ENCODE measurements at regions not wholly inside any gene's neighbourhood (a gene's known extent, or its start where the extent isn't known, plus 50 kb on each side); places are given as distances from the start of the nearest gene placed in this dataset.
A peak's percentile ranks its signal among the peaks of the same experiment; 100 is the strongest.
"Not testable (repeated sequence)": the region's sequence is repeated elsewhere in the genome, so short reads cannot be mapped to it uniquely, and the experiment has no call there.

- H3K27ac ChIP-seq = no peak overlapping the region
- TF ChIP-seq ZFX (IDR thresholded peaks at IDR 0.05; ENCODE audit: borderline replicate concordance) = no peak
These were observed 152.7 kb downstream of the ADCYAP1 start for GRCh38 chr18:1057367-1057766.

DNA sequence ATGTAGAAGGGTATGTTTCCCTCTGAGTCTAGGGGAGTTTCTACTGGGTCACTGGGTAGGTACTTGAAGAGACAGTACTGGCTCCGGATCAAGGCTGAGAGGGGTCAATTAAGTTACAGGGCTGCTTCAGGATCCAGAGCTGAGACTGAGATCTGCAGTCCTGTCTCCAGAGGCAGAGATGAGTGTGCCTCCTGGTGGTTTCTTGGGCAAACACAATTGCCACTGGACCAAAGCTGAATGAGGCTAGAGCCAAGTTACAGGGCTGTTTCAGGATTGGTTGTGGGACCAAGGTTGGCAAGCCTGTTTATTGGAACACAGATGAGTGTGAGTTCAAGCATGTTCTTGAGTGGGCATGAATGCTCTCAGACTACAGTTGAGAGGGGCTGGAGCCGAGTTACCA is 157.9 kb downstream of the ADCYAP1 start:
- TF ChIP-seq ZFX (IDR thresholded peaks at IDR 0.05; ENCODE audit: borderline replicate concordance) (no peak), CTCF (IDR thresholded peaks at IDR 0.05) (peak; percentile 29)
- no peak overlapping the region for H3K27ac ChIP-seq

GRCh38 chr18:1075322-1075721 is 170.7 kb downstream of the ADCYAP1 start:
- no peak for TF ChIP-seq ZFX (IDR thresholded peaks at IDR 0.05; ENCODE audit: borderline replicate concordance)
- TF ChIP-seq CTCF (IDR thresholded peaks at IDR 0.05) = no peak
- no peak overlapping the region for H3K27ac ChIP-seq

GRCh38 chr18:1075876-1076275 is 171.2 kb downstream of the ADCYAP1 start:
- TF ChIP-seq CTCF (IDR thresholded peaks at IDR 0.05) (no peak), ZFX (IDR thresholded peaks at IDR 0.05; ENCODE audit: borderline replicate concordance) (no peak)
- no peak overlapping the region for H3K27ac ChIP-seq

- no peak; the same call in 1 of the 2 replicates for TF ChIP-seq CTCF (IDR thresholded peaks at IDR 0.05)
- TF ChIP-seq ZFX (IDR thresholded peaks at IDR 0.05; ENCODE audit: borderline replicate concordance) = no peak
These were observed 173.6 kb downstream of the ADCYAP1 start for GRCh38 chr18:1078301-1078700.

GRCh38 chr18:1083675-1084074 is 179.0 kb downstream of the ADCYAP1 start:
- H3K27ac ChIP-seq = not testable (repeated sequence)

More at GRCh38 chr18:1078301-1078700, 173.6 kb downstream of the ADCYAP1 start:
- no peak overlapping the region for H3K27ac ChIP-seq

GRCh38 chr18:1090758-1091157 is 186.1 kb downstream of the ADCYAP1 start:
- TF ChIP-seq CTCF (IDR thresholded peaks at IDR 0.05) (no peak), ZFX (IDR thresholded peaks at IDR 0.05; ENCODE audit: borderline replicate concordance) (no peak)
- no peak overlapping the region for H3K27ac ChIP-seq

- no peak overlapping the region for H3K27ac ChIP-seq
- TF ChIP-seq CTCF (IDR thresholded peaks at IDR 0.05) = no peak
- no peak for TF ChIP-seq ZFX (IDR thresholded peaks at IDR 0.05; ENCODE audit: borderline replicate concordance)
These were observed 187.6 kb downstream of the ADCYAP1 start for GRCh38 chr18:1092228-1092627.

All from 22Rv1 (cell line).